Ovary (tissue), 7 donors: ENCODE measurements at regions not wholly inside any gene's neighbourhood (a gene's known extent, or its start where the extent isn't known, plus 50 kb on each side); places are given as distances from the start of the nearest gene placed in this dataset.

Source experiments
- DNase-seq, 5 donors: peaks; one replicate each; pipeline ENCODE4 v3.0.0-alpha.2; 2019 to 2020
- H3K27ac ChIP-seq, 2 donors: fragments of 200-600 bp; one replicate each; pipeline versions ENCODE4 v1.5.1 to v1.8.0; 2019 to 2022
- H3K27me3 ChIP-seq: fragments of 200-600 bp; one replicate; pipeline ENCODE4 v1.8.0; 2022
- H3K36me3 ChIP-seq: fragments of 200-600 bp; sonication (generic); one replicate; pipeline ENCODE4 v1.5.1; 2019
- H3K4me1 ChIP-seq: one replicate; pipeline ENCODE4 v1.8.1; 2013; ENCODE audit warnings: mild to moderate bottlenecking, moderate library complexity; ENCODE audit not compliant: insufficient read depth
- H3K4me3 ChIP-seq: fragments of 200-600 bp; sonication (generic); one replicate; pipeline ENCODE4 v1.5.1; 2017
- H3K9me3 ChIP-seq, 2 donors: fragments of 200-600 bp in 1 of 2; sonication (generic) in 1 of 2; one replicate each; pipeline versions ENCODE4 v1.5.1 to v1.8.1; 2013 to 2019; ENCODE audit warnings: mild to moderate bottlenecking in 1 of 2, moderate library complexity in 1 of 2
- EP300 ChIP-seq: sonication (generic); formaldehyde crosslinking; IDR thresholded peaks from one replicate; pipeline ENCODE4 v1.6.1; 2017; ENCODE audit warnings: antibody characterized with exemption
- POLR2A ChIP-seq: fragments of 450-650 bp; IDR thresholded peaks from one replicate; pipeline ENCODE4 v1.6.1; 2017; ENCODE audit warnings: antibody characterized with exemption, mild to moderate bottlenecking, moderate library complexity
- WGBS, 3 donors: extraction: QIAGEN DNeasy Blood & Tissue Kit in 1 of 3; methylation state at CpG; one replicate each; pipeline versions ENCODE4 v1.1.5 to v1.1.7; 2013 to 2017; 5-methylcytosine and 5-hydroxymethylcytosine counted together
- intact Hi-C, 4 donors: fragments of 100-400 bp; cut with DNase I; formaldehyde crosslinking; loops; one replicate each; pipeline versions ENCODE4 v1.11.0 to v1.15.1; 2022 to 2023
- TF ChIP-seq, protein P1 (sequence below), 3 donors: fragments of 450-650 bp in 2 of 3; fragments of 200-600 bp in 1 of 3; IDR thresholded peaks; one replicate each; pipeline versions ENCODE4 v1.5.1 to v1.8.0; 2016 to 2022; ENCODE audit warnings: antibody characterized with exemption in 3 of 3, mild to moderate bottlenecking in 1 of 3
- donor health status: DM: no; HTN: no; CAD: no; lungs with moderate emphysema.
- donor health status: DM: no; HTN: no; CAD: no.
- donor health status: Bipolar disorder and iron deficiency.
- donor health status: DM: no; HTN: no; CAD: no.
- donor health status: DM: yes; HTN: yes; CAD: no.

GRCh38 chr2:156937430-156937829 lies 320.1 kb upstream of the GALNT5 start:
- Histone ChIP-seq H3K4me1 (no peaks in the 10 kb centered on the region), H3K27ac (no peak overlapping the region), H3K4me3 (no peak overlapping the region), H3K9me3 (no peaks in the 10 kb centered on the region), H3K36me3 (no peaks in the 10 kb centered on the region), H3K27me3 (no peaks in the 10 kb centered on the region)
- TF ChIP-seq EP300 = no peak
- TF ChIP-seq, protein P1, sequence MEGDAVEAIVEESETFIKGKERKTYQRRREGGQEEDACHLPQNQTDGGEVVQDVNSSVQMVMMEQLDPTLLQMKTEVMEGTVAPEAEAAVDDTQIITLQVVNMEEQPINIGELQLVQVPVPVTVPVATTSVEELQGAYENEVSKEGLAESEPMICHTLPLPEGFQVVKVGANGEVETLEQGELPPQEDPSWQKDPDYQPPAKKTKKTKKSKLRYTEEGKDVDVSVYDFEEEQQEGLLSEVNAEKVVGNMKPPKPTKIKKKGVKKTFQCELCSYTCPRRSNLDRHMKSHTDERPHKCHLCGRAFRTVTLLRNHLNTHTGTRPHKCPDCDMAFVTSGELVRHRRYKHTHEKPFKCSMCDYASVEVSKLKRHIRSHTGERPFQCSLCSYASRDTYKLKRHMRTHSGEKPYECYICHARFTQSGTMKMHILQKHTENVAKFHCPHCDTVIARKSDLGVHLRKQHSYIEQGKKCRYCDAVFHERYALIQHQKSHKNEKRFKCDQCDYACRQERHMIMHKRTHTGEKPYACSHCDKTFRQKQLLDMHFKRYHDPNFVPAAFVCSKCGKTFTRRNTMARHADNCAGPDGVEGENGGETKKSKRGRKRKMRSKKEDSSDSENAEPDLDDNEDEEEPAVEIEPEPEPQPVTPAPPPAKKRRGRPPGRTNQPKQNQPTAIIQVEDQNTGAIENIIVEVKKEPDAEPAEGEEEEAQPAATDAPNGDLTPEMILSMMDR (IDR thresholded peaks at IDR 0.05) = no peak
- WGBS, 3 donors = 59 to 100% (median 90%) methylated on average over 1 of the region's 1 CpG
- intact Hi-C loops = no loop called here
- no peak for DNase-seq

GRCh38 chr2:156944871-156945270 lies 312.6 kb upstream of the GALNT5 start:
- Histone ChIP-seq H3K27me3 (no peaks in the 10 kb centered on the region), H3K9me3 (no peaks in the 10 kb centered on the region)
- TF ChIP-seq POLR2A = no peak
- no peak for TF ChIP-seq EP300
- TF ChIP-seq, protein P1 (IDR thresholded peaks at IDR 0.05) = no peak

DNA sequence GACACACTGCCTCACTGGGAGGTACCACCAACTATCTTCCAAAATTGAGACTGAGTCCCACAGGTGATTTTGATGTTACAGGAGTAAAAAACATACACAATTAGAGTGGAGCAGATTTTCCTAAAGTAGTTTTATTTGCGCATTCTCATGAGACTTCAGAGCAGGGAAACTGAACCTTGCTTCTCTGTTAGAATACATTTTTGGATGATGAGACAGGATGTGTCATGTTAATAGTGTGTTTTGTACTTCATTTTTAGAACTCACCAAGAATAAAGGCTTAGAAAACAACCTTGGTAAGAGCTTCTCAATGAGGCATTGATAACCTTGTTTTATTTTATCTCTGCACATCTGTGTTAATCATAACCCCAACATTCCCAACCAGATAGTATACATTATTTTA lies 310.2 kb upstream of the GALNT5 start:
- TF ChIP-seq, protein P1 (IDR thresholded peaks at IDR 0.05) = no peak
- TF ChIP-seq POLR2A = no peak
- TF ChIP-seq EP300 = no peak
- H3K4me3 ChIP-seq = no peak overlapping the region
- no peak for DNase-seq
- H3K4me1 ChIP-seq = no peaks in the 10 kb centered on the region
- H3K36me3 ChIP-seq = no peaks in the 10 kb centered on the region
- H3K27me3 ChIP-seq = no peaks in the 10 kb centered on the region
- 91 to 100% (median 95%) methylated on average over 1 of the region's 1 CpG for WGBS, 3 donors
- intact Hi-C loops = no loop called here
- H3K27ac ChIP-seq = no peak overlapping the region
- no peaks in the 10 kb centered on the region for H3K9me3 ChIP-seq

More at GRCh38 chr2:156944871-156945270, 312.6 kb upstream of the GALNT5 start:
- Histone ChIP-seq H3K36me3 (no peaks in the 10 kb centered on the region), H3K4me3 (no peak overlapping the region), H3K4me1 (no peaks in the 10 kb centered on the region), H3K27ac (no peak overlapping the region)
- intact Hi-C loops = no loop called here
- WGBS, 3 donors = 29 to 48% (median 38%) methylated on average over 2 of the region's 2 CpGs
- DNase-seq = no peak

GRCh38 chr2:156955701-156956100 lies 301.8 kb upstream of the GALNT5 start:
- TF ChIP-seq EP300 (no peak), POLR2A (no peak)
- TF ChIP-seq, protein P1 (IDR thresholded peaks at IDR 0.05) = no peak
- intact Hi-C loops = no loop called here
- H3K9me3 ChIP-seq = peaks cover 0 to 14% of the 10 kb centered on the region in 2 donors
- H3K27ac ChIP-seq = no peak overlapping the region
- 69 to 87% (median 81%) methylated on average over 1 of the region's 1 CpG for WGBS, 3 donors
- H3K27me3 ChIP-seq = no peaks in the 10 kb centered on the region
- H3K4me3 ChIP-seq = no peak overlapping the region
- no peaks in the 10 kb centered on the region for H3K36me3 ChIP-seq
- H3K4me1 ChIP-seq = no peaks in the 10 kb centered on the region
- DNase-seq = no peak

DNA sequence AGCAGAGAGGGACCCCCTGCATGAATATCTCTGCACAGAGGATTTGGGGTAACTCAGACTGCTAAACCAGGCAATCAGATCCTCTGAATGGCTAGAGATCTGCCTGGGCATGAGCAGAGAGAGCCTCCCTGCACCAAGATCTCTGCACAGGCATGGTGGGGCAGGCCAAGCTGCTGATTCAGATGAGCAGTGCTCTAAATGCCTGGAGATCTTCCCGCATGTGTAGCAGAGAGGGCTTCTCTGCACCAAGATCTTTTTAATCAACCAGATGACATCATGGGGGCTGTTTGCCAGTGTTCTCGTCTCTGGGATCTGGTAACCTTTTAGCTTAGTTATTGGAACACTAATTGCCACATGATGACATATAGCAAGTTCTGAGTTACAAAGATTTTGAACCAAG lies 301.3 kb upstream of the GALNT5 start:
- intact Hi-C loops = no loop called here

More for the DNA sequence above, 301.3 kb upstream of the GALNT5 start:
- DNase-seq = no peak
- Histone ChIP-seq H3K27ac (no peak overlapping the region), H3K36me3 (no peaks in the 10 kb centered on the region), H3K4me3 (no peak overlapping the region), H3K9me3 (peaks cover 0 to 14% of the 10 kb centered on the region in 2 donors), H3K27me3 (no peaks in the 10 kb centered on the region), H3K4me1 (no peaks in the 10 kb centered on the region)
- 77 to 93% (median 78%) methylated on average over 2 of the region's 2 CpGs for WGBS, 3 donors
- TF ChIP-seq, protein P1 (IDR thresholded peaks at IDR 0.05) = no peak
- TF ChIP-seq POLR2A = no peak
- TF ChIP-seq EP300 = no peak
